HG02678 (cell line): ENCODE measurements at regions not wholly inside any gene's neighbourhood (a gene's known extent, or its start where the extent isn't known, plus 50 kb on each side); places are given as distances from the start of the nearest gene placed in this dataset.
"Not testable (repeated sequence)": the region's sequence is repeated elsewhere in the genome, so short reads cannot be mapped to it uniquely, and the experiment has no call there.

ENCODE experiments used
- ATAC-seq: cut with Tn5 transposase; IDR thresholded peaks from one replicate; pipeline ENCODE4 v1.9.1; 2021; ENCODE audit warnings: mild to moderate bottlenecking, moderate library complexity; ENCODE audit not compliant: unreplicated experiment

DNA sequence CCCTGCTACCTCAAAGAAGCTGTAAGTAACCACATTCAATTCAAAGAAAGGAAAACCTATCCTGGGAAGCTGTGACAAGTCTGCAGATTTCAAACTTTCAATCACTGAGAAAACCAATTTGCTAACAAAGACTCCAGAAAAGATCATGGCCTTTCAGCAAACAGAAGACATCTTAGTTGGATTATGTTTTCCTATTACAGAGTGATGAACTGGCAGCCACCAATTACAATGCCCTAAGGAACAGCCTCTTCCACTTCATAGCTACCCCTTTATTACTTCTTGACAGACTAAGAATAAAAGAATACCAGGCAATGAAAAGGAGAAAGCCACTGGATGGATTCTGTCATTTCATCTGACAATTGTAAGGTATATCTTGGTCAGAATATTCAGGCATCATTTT is 128.2 kb upstream of the RASEF start:
- ATAC-seq, result no peak

DNA sequence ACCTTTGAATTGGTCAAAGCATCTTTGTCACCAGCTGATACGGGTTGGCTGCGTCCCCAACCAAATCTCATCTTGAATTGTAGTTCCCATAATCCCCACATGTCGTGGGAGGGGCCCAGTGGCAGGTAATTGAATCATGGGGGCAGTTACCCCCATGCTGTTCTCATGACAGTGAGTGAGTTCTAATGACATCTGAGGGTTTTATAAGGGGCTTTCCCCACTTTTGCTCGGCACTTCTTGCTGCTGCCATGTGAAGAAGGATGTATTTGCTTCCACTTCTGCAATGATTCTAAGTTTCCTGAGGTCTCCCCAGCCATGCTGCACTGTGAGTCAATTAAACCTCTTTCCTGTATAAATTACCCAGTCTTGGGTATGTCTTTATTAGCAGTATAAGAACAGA is 126.1 kb upstream of the RASEF start:
- ATAC-seq, result not testable (repeated sequence)

DNA sequence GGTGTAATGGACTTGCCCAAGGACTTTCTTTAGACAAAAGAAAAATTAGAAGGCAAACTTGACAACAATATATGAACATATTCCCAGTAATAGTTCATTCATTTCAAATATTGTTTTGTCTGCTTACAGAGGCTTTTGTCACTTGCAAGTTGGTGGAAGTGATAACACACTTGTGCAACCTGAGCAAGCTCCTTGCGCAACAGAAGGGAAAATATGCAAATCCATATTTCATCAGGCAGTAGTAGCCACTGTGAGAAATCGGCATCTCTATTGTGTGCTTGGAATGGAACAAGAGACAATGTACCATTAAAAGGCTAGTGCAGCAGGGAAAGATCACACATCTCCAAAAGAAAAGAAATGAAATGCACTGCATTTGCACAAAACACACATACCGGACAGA is 125.3 kb upstream of the RASEF start:
- no peak for ATAC-seq

DNA sequence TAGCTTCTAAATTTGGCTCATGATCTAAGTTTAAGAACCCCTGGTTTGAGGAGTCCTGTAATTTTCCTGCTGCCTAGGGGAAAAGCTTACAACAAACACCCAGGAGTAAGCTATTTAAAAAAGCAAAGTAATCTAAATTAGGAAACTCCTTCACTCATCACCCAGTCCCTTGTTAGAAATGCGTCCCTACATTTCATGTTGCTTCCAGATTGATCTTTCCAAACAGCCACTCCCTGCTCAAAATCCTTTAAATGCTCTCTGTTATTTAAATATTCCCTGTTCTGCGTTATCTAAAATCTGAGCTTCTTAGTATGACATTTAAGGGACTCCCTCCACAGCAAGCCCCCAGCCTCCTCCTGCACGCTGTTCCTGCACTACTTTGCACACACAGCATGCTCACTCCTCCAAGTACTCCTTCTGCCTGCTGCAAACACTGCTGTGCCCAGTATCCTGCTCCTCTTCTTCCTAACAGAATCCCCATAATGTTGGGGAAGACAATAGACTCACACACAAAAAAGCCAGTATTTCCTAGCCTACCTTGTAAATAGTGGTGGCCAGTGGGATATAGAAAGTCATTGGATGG is 123.3 kb upstream of the RASEF start:
- ATAC-seq, result no peak

DNA sequence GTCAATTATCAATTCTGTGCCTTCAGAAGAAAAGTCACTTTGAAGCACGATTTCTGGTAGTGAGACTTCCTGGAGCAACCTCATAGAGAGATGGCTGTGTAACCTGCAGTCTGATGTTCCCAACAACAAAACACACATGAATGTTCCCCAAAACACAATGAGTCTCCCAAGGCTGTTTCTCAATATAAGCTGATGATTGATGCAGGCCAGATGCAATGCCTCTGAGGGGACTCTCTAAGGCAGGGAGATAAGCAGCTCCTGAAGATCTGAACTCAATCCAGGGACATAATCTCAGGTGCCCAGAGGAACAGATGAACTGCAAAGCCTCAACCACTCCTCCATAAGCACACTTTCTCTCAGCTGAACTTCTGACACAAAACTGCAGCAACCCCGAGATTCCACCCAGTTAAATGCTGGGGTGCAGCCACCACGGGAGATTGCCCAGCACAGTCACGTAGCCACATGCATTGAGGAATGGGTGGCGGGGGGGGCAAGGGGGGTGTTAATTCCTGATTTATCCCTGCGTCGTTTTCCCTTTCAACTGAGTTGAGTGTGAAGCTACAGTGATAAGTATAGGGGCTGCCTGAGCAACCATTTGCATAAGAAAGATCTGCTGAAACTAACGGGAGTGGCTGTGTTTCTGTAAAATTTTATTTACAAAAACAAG is 122.7 kb upstream of the RASEF start:
- no peak for ATAC-seq

DNA sequence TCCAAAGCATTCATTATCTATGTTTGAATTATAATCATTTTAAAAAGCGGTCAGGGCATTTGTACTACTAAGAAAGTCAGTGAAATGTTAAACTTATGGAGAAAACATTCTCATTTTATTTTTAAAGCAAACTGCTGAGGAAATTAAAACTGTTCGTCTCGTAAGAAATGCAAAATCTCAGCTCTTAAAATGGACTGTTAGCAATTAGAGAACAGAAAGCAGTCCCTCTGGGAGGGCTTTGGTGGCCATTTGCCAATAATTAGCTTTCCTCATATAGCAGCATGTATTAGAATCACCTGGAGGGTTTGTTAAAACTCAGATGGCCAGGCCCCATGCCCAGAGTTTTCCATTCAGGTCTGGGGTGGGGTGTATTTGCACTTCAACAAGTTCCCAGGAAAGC is 120.7 kb upstream of the RASEF start:
- ATAC-seq, result no peak

DNA sequence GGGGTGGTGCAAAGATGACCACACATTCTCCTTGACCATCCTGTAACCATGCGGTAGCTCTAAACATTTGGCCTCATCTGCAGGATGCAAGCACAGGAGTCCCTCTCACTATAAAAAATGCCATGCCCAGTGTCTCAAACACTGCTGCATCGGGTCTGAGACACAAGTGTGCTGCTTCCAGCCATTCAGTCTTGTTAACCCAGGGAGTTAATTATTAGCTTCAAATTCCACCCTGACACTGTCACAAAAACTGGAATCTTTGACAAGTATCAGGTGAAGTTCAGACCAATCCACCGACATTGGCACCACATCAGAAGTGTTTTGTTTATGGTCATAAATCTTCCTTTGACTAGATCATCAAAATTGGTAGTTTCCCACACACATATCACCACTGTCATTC is 119.1 kb upstream of the RASEF start:
- ATAC-seq, result no peak

DNA sequence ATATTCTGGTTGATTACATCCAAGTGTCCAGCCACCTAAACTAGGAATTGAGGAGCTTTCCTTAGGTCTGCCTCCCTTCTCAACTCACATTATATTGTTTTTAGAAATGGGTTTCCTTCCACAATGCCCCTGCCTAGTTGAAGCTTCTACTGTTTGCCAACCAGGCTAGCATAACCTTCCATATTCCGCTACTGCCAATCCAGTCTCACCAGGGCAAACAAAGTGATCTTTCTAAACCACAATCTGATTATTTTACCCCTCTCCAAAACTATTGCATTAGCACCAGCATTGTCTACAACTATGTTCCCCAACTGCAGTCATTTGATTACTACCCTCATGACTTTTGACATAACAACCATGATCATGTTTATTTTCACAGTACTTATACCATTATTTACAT is 115.8 kb upstream of the RASEF start:
- ATAC-seq, result no peak

DNA sequence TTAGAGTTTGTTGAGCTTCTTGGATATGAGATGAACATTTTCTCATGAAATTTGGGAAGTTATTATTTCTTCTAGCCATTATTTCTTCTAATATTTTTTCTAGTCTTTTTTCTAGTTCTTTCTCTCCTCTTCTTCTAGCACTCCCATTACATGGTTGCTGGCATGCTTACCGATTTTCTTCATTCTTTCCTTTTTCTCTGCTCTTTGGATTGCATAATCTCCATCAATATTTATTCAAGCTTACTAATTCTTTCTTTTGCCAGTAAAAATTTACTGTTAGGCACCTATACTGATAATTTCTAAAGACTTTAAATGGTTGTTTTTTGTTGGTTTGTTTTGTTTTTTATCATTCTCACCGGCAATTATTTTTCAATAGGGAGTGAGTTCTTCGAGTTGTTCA is 114.8 kb upstream of the RASEF start:
- no peak for ATAC-seq

DNA sequence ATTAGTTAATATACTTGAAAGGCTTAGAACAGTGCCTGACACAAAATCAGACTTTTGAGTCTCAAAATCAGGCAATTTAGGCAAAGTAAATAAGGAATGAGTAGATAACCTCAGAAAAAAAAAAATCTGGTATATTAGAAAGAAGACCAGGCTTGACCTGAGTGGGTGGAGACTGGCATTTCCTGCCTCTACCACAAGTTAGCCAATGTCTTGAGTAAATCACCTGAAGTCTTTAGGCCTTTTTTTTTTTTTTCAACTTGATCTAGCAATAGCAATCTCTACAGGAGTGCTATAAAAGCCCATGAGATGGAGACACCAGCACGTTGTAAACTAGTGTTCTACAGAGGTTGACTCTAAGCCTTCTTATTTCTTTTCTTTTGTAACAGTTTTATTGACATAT is 104.2 kb upstream of the RASEF start:
- no peak for ATAC-seq

DNA sequence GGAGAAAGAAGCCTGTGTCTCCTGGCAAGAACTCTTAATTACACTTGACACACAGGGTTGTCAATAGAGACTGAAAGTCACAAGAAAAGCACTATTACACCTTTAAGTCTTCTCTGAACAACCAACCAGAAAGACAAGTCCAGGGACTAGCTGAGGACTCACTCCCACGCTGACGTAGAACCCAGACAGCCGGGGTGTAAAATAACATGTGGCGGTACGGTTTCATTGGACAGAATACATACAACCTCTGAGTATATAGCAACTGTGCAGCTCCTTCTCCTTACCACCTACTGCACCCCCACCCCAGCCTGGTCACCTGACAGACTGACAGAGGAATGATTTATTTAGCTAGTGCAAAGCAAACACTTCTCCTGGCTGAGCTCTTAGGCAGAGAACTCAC is 103.4 kb upstream of the RASEF start:
- no peak for ATAC-seq

DNA sequence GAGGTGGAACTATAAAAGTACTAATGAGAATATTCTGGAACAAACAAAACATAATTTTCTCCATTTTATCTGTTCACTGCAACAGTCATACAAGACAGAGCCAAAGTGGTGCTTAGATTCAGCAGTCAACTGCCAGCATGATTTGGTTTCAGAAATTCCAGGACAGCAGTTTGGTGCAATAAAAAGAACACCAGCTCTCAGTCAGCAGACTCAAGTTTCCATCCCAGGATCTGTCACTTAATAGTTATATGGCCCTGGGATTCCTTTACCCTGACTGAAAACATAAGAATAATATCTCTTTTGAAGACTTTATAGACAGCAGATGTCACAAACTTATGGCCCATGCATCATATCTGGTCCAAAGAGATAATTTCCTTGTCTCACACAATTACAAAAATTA is 92.8 kb upstream of the RASEF start:
- no peak for ATAC-seq

DNA sequence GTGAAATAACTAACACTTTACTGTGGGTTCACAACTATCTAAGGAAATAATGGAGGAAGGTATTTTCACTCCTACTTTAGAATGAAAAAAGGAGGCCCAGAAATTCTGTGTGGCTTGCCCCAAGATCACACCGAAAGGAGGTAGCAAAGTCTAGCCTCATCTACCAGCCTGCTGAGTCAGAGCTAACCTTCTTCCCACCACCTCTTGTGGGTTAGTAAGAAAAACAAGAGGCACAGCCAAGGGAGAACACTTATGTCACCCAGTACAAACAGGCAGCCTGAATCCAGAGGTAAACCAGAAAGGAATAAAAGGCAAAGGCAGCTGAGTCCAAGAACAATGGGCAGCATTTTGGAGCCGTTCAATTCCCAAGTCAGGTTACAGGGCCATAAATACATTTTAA is 91.9 kb upstream of the RASEF start:
- ATAC-seq, result no peak

DNA sequence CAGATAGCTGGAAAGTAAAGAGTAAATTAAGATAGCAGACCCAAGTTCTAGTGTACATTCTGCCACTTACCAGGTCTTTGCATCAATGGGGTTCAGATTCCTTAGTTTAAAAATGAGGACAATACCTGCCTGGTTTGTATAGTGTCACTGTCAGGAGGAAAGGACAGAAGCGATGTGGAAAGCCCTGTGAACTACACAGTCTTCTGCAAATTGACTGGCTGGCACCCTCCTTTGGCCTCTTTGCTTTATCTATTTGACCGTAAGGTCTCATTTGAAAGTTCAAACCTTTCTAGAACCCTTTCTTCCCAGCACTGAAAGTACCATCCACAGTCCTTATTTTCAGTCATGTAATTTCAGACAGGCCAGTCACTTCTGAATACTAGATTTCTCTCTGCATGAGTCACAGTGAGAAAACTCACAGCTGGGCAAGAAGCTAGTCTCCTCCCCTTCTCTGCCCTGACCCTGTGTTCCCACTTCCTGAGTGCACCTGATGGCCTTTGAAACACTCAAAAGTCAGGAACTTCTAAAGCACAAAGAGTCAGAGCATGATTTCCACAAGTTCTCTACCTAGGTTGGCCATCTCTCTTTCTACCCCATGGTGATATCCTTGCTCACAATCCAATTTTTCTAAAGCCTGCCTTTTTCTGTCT is 91.3 kb upstream of the RASEF start:
- peak; percentile 97 for ATAC-seq

DNA sequence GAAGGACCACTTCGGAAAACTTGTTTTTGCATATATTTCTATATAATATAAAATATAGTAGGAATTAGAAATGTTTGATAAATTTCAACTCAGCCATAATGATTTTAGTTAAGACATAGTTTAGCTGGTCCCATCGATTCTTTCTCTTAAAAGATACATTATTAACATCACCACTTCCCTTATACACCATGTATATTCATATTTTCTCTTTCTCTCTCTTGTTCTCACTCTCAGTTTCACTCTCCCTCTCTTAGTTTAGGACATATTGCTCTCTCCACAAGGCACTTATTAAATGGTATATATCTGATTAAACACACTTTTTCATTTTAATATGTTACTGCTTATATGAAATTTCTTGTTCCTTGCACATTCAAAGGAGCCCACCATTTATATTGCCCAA is 90.1 kb upstream of the RASEF start:
- no peak for ATAC-seq

DNA sequence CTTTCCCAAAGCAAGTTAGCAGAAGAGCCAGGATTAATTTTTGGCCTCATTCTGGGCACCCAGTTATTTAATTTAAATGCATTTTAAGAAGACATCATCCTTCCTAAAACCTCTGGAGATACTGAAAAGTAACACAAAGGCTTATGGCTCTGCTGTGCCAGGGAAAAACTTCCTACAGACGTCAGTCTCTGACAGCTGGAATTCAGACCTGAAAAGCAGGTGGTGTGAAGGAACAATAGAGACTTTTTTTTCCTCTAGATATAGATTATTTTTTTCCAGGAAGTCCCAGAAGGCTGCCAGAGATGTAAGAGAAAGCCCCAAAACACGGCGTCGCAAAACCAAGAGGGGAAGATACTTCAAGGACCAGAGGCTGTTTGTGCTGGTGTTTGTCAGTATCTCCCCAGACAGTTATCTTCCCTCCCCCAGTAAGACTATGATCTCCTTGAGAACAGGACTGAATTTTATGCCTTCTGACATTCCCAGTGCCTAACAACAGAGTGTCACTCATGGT is 88.7 kb upstream of the RASEF start:
- no peak for ATAC-seq

DNA sequence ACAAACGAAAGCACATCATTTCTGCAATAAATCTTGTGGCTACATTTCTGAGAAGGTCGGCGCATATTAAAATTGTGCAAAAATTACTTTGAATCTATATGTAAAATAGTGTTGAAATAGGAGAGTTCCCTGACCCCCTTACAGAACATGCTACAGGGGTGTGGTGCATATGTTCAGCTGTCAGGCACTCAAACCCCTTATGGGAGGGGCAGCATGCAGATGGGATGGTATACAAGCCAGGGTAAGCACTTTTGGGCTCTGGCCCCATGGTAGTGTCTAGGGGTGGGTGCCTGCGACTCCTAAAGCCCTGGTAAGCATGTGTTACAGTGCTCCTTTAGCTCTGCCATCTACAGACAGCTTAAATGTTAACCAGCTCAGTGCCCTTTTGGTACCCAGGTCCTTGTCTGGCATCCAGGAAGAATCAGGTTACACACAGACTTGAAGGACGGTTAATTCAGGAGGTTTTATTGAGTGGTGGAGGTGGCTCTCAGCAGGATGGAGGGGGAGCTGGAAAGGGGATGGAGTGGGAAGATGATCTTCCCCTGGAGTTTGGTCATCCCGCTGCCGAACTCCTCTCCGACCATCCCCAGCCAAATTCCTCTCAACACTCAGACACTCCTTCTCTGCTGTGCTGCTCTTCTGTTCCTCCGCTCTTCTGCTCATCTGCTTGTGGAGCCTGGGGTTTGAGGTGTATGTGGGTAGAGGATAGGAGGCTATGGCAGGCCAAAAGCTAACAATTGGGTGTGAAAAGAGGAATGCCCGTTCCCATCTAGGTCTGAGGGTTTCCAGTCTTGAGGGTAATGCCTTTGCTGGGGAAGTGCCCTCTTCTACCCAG is 84.6 kb upstream of the RASEF start:
- no peak for ATAC-seq

DNA sequence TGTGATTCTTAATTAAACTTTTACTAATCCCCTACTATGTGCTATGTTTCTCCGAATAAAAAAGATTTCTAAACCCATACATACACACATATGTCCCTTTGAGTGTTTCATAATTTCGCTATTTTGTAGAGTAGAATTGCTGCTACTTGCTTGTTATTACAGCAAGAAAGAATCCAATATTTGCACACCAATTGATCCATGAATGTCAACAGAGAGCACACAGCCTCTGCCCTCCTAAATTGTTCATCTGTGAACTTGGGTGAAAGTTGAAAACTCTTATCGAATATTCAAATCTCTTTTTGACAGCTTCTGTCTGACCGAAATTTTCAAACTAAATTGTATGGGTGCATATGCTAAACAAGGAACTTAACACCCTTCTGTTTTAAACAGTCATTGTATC is 83.4 kb upstream of the RASEF start:
- ATAC-seq, result no peak

DNA sequence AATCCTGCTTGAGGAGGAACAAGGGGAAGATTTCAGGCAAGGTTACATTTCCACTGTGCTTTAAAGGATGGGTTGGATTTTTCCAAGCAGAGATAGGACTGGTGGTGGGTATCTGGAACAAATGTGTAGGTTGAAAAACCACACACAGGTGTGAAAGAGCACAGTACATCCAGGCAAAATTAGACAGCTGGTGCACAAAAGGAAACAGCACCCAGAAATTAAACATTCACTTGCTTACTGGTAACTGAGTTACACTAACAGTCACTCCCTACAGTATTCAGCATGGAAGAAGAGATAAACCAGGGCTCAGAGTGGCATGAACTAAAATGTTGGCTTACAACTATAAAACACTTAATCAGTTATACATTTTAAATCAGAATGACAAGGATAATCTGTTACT is 81.5 kb upstream of the RASEF start:
- ATAC-seq, result no peak

DNA sequence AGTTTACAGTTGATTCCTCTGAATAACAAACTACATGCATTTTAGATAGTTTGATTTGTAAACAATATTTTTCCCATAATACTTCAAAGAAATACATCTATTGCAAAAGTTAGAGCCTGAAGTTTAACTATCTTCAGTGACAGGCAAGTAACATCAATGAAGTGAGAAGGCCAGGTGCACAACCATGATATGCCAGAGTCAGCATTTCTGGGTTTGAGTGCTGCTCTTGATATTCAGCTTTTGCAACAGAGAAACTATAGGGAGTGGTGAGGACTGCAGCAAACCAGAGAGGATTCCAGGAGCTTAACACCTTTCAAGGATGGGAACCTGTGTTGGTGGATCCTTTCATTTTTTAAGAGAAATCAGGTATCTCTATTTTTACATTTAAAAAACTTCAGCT is 79.4 kb upstream of the RASEF start:
- ATAC-seq, result no peak

DNA sequence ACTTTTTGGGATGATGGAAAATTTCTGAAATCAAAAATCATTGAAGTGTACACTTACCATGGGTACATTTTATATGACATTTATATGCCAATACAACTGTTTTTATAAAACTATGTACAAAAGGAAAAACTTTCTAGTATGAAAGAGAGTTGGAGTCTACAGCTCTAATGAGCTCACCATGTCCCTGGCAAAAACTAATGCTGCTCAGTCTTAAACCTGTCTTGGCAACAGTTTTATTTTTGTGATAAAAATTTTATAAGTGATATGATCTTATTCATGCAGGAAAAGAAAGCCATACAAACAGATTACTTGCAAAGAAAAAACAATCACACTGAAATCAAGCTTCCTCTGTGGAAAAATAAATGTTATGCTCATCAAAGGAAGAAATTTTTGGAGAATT is 78.9 kb upstream of the RASEF start:
- no peak for ATAC-seq

DNA sequence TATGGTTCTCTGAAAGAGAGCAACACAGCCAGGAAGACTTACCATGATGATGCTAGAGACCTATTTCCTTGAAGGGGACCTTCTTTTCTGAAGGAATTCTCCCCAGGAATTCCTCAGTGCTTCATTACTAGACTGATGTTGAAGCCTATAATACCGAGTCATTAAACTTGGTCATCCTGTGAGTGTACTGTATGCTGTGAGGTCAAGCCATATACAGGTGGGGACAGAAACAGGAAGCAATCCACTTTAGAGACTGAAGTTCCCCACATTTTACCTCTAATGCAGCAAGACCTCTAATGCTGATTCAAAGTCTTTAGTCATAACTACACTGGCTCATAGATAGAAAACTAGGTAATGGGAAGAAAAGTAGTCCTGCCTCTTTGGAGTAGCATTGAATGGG is 77.1 kb upstream of the RASEF start:
- no peak for ATAC-seq
